K562 (cell line): ENCODE measurements at regions not wholly inside any gene's neighbourhood (a gene's known extent, or its start where the extent isn't known, plus 50 kb on each side); places are given as distances from the start of the nearest gene placed in this dataset.

Experiments
- ATAC-seq: fragments of 200-7000 bp; cut with Tn5 transposase; 3 replicates; pipeline ENCODE4 v1.9.1; 2020; ENCODE audit warnings: moderate library complexity
- BruUV-seq: library from RNA; stranded (reverse); fragments of 400-500 nt; replicated peaks from 2 replicates; lab custom pipeline; 2021; lab: Mats Ljungman, UMichigan
- CTCF ChIA-PET: fragments of 300-600 bp; formaldehyde crosslinking; extraction: SDS; loops from one replicate; lab custom pipeline; 2021; ENCODE audit warnings: low intra/inter-chr PET ratio; lab: Yijun Ruan, JAX
- POLR2A ChIA-PET: fragments of 300-600, 350-650 bp; sonication (Branson Sonifier 250); formaldehyde crosslinking; extraction: SDS; loops from one replicate; lab custom pipeline; 2021; ENCODE audit warnings: antibody characterized with exemption, inconsistent platforms; lab: Yijun Ruan, JAX
- DNase-seq, 4 experiments: peaks; one replicate each; pipeline versions ENCODE4 v3.0.0 to v3.0.0-alpha.2; 2011 to 2018; ENCODE audit warnings: low spot score in 3 of 4, mixed read lengths in 3 of 4; ENCODE audit errors: extremely low read depth in 1 of 4
- FAIRE-seq: peaks from 2 replicates; lab custom pipeline; 2011; peaks lifted over from hg19 to GRCh38; lab: Jason Lieb, UNC
- H2AFZ ChIP-seq: 2 replicates; pipeline ENCODE4 v1.6.0; 2011; ENCODE audit warnings: low read depth, low read length, control low read depth, inconsistent platforms
- H3K27ac ChIP-seq: fragments of 200-600 bp; 3 replicates; pipeline ENCODE4 v1.8.0; 2011; ENCODE audit warnings: low read depth, mild to moderate bottlenecking, control low read depth, inconsistent platforms, low read length, moderate library complexity, mixed read lengths; ENCODE audit errors: extremely low read depth
- H3K27me3 ChIP-seq, 2 experiments: fragments of 300-600 bp in 1 of 2; 2 replicates in 1 of 2; 3 replicates in 1 of 2; pipeline versions ENCODE4 v1.6.0 to v1.8.0; 2011; ENCODE audit warnings: inconsistent platforms in 2 of 2, low read length in 2 of 2, mild to moderate bottlenecking in 1 of 2, mixed read lengths in 1 of 2, moderate library complexity in 1 of 2; ENCODE audit not compliant: control insufficient read depth in 2 of 2, insufficient read depth in 2 of 2
- H3K36me3 ChIP-seq: fragments of 300-600 bp; 3 replicates; pipeline ENCODE4 v1.8.0; 2011; ENCODE audit warnings: mild to moderate bottlenecking, low read length, inconsistent platforms; ENCODE audit not compliant: control insufficient read depth, insufficient read depth
- H3K4me1 ChIP-seq, 2 experiments: fragments of 200-600 bp in 1 of 2; replicated peaks in 1 of 2; 2 replicates in 1 of 2; 3 replicates in 1 of 2; pipeline versions ENCODE4 v1.5.1 to v1.8.0; 2011; ENCODE audit warnings: inconsistent platforms in 2 of 2, low read length in 2 of 2, mild to moderate bottlenecking in 1 of 2, mixed read lengths in 1 of 2, moderate library complexity in 1 of 2; ENCODE audit not compliant: control insufficient read depth in 2 of 2, insufficient read depth in 2 of 2
- H3K4me2 ChIP-seq: 2 replicates; pipeline ENCODE4 v1.6.1; 2011; ENCODE audit warnings: low read length, control low read depth, inconsistent platforms, mixed read lengths; ENCODE audit not compliant: insufficient read depth
- H3K4me3 ChIP-seq: fragments of 200-600 bp; sonication (generic), shearing (Covaris generic); 2 replicates; pipeline ENCODE4 v1.5.1; 2016; ENCODE audit warnings: control low read depth, inconsistent platforms
- H3K79me2 ChIP-seq: fragments of 200-600 bp; 3 replicates; pipeline ENCODE4 v1.8.0; 2011; ENCODE audit warnings: low read length, inconsistent platforms; ENCODE audit not compliant: control insufficient read depth, insufficient read depth
- H3K9ac ChIP-seq, 2 experiments: 2 replicates each; pipeline versions ENCODE4 v1.6.0 to v1.6.1; 2011; ENCODE audit warnings: low read depth in 2 of 2, low read length in 2 of 2, control low read depth in 1 of 2, inconsistent platforms in 1 of 2, mild to moderate bottlenecking in 1 of 2, mixed read lengths in 1 of 2; ENCODE audit not compliant: insufficient read depth in 1 of 2
- H3K9me1 ChIP-seq: one replicate; pipeline ENCODE4 v1.6.0; 2011; ENCODE audit warnings: inconsistent platforms, mild to moderate bottlenecking, low read length, moderate library complexity; ENCODE audit not compliant: control insufficient read depth, insufficient read depth
- H3K9me3 ChIP-seq: replicated peaks from 2 replicates; pipeline ENCODE4 v1.5.1; 2011; ENCODE audit warnings: low read depth, low read length, inconsistent platforms; ENCODE audit not compliant: control insufficient read depth, insufficient read depth
- H4K20me1 ChIP-seq: replicated peaks from 2 replicates; pipeline ENCODE4 v1.6.1; 2011; ENCODE audit warnings: low read length, inconsistent platforms, mixed read lengths; ENCODE audit not compliant: control insufficient read depth, insufficient read depth
- ASH1L ChIP-seq: fragments of 450-650 bp; IDR thresholded peaks from 2 replicates; pipeline ENCODE4 v1.6.1; 2018; ENCODE audit warnings: borderline replicate concordance, mild to moderate bottlenecking, low read depth; ENCODE audit not compliant: partially characterized antibody
- CSDE1 ChIP-seq, 2 experiments: fragments of 450-650 bp; IDR thresholded peaks; 2 replicates each; pipeline ENCODE4 v1.6.1; 2016; ENCODE audit warnings: mild to moderate bottlenecking in 1 of 2
- E2F3 ChIP-seq: fragments of 250-450 bp; sonication (Bioruptor Pico); IDR thresholded peaks from 2 replicates; pipeline ENCODE4 v1.4.0; 2020; ENCODE audit warnings: mild to moderate bottlenecking
- ETV6 ChIP-seq, 3 experiments: fragments of 150-350 bp in 1 of 3; sonication (generic) in 1 of 3; formaldehyde crosslinking in 1 of 3; IDR thresholded peaks; 2 replicates each; pipeline versions ENCODE4 v1.6.1 to v1.8.0; 2014 to 2022; ENCODE audit warnings: borderline replicate concordance in 2 of 3, low read depth in 2 of 3, antibody characterized with exemption in 1 of 3, low read length in 1 of 3, mild to moderate bottlenecking in 1 of 3, missing genetic modification reagents in 1 of 3
- GATAD2A ChIP-seq: fragments of 450-650 bp; IDR thresholded peaks from 2 replicates; pipeline ENCODE4 v1.6.1; 2017
- MCM2 ChIP-seq: fragments of 450-650 bp; IDR thresholded peaks from 2 replicates; pipeline ENCODE4 v1.6.1; 2017; ENCODE audit warnings: low read depth, mild to moderate bottlenecking
- MTA3 ChIP-seq: fragments of 450-650 bp; formaldehyde crosslinking; IDR thresholded peaks from 2 replicates; pipeline ENCODE4 v1.6.1; 2017; ENCODE audit warnings: mild to moderate bottlenecking, borderline replicate concordance
- NFE2 ChIP-seq: IDR thresholded peaks from 2 replicates; pipeline ENCODE4 v1.6.1; 2014; ENCODE audit warnings: antibody characterized with exemption, low read depth
- PRPF4 ChIP-seq: fragments of 200-400 bp; formaldehyde crosslinking; IDR thresholded peaks from one replicate; pipeline ENCODE4 v1.6.1; 2017; ENCODE audit warnings: low read length, low read depth, mild to moderate bottlenecking; ENCODE audit not compliant: insufficient read depth, poor library complexity, severe bottlenecking
- RBFOX2 ChIP-seq: fragments of 200-400 bp; formaldehyde crosslinking; IDR thresholded peaks from 2 replicates; pipeline ENCODE4 v1.6.1; 2017; ENCODE audit warnings: low read depth, mild to moderate bottlenecking, low read length, moderate library complexity
- SIX5 ChIP-seq, 2 experiments: IDR thresholded peaks; 2 replicates each; pipeline ENCODE4 v1.6.1; 2011; ENCODE audit warnings: low read length in 2 of 2, borderline replicate concordance in 1 of 2, low read depth in 1 of 2, mild to moderate bottlenecking in 1 of 2, moderate library complexity in 1 of 2; ENCODE audit not compliant: insufficient read depth in 1 of 2
- SREBF2 ChIP-seq: sonication (generic); formaldehyde crosslinking; IDR thresholded peaks from 2 replicates; pipeline ENCODE4 v1.4.0; 2020; ENCODE audit warnings: mild to moderate bottlenecking, missing genetic modification reagents
- TCF7 ChIP-seq: sonication (generic); IDR thresholded peaks from 2 replicates; pipeline ENCODE4 v1.6.1; 2016; ENCODE audit warnings: antibody characterized with exemption, borderline replicate concordance
- ZNF551 ChIP-seq: fragments of 250-450 bp; sonication (Bioruptor Pico); IDR thresholded peaks from 2 replicates; pipeline ENCODE4 v1.5.0; 2021; ENCODE audit warnings: mild to moderate bottlenecking, moderate library complexity
- ZNF717 ChIP-seq: fragments of 250-450 bp; sonication (Bioruptor Pico); IDR thresholded peaks from 2 replicates; pipeline ENCODE4 v1.5.0; 2021
- WGBS: fragments of 100-300 bp; shearing (Covaris generic); methylation state at CpG from one replicate; pipeline ENCODE4 v1.1.6; 2016; ENCODE audit warnings: low coverage, mixed read lengths; ENCODE audit not compliant: insufficient coverage; ENCODE audit errors: missing lambda C conversion rate; 5-methylcytosine and 5-hydroxymethylcytosine counted together
- in situ Hi-C: fragments of 300-500 bp; cut with MboI; formaldehyde crosslinking; loops from 4 replicates; pipeline ENCODE4 v1.15.0; 2018; ENCODE audit warnings: inconsistent platforms, mixed read lengths
- intact Hi-C: fragments of 100-400 bp; cut with micrococcal nuclease; formaldehyde crosslinking; loops from 2 replicates; pipeline ENCODE4 v1.14.2; 2022
- TF ChIP-seq, protein P1 (sequence below): fragments of 250-450 bp; sonication (Bioruptor Pico); IDR thresholded peaks from 2 replicates; pipeline ENCODE4 v1.5.0; 2020; ENCODE audit warnings: mild to moderate bottlenecking, borderline replicate concordance
- TF ChIP-seq, protein P2 (sequence below): sonication (generic); IDR thresholded peaks from 2 replicates; pipeline ENCODE4 v1.6.1; 2016
- TF ChIP-seq, protein P3 (sequence below): sonication (generic); formaldehyde crosslinking; IDR thresholded peaks from 2 replicates; pipeline ENCODE4 v1.8.1; 2023; ENCODE audit warnings: mild to moderate bottlenecking, missing genetic modification reagents

DNA sequence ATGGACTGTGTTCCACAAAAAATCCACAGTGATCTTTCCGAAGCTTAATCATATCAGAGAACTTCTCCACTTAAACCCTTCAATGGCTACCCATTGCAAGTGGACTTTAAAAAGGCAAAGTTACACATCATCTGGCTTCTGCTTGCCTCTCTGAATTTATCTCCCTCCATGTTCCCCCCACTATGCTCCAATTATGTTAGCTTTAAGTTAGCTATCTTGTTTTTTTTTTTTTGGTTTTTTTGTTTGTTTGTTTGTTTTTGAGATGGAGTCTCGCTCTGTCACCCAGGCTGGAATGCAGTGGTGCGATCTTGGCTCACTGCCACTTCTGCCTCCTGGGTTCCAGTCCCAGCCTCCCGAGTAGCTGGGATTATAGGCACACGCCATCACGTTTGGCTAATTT is 166.4 kb upstream of the ADGRL2 start:
- no peaks in the 10 kb centered on the region for H4K20me1 ChIP-seq
- in situ Hi-C loops: no loop called here
- no peak overlapping the region for H3K9ac ChIP-seq
- WGBS: 3% methylated on average over 6 of the region's 6 CpGs
- no peak for DNase-seq
- H2AFZ ChIP-seq: no peak overlapping the region
- intact Hi-C loops: no loop called here
- no peak overlapping the region for H3K27ac ChIP-seq
- H3K9me1 ChIP-seq: no peaks in the 10 kb centered on the region
- no peak overlapping the region for H3K4me3 ChIP-seq
- H3K4me1 ChIP-seq: no peaks in the 10 kb centered on the region
- H3K79me2 ChIP-seq: no peaks in the 10 kb centered on the region
- no peak for FAIRE-seq
- no peak for ATAC-seq
- TF ChIP-seq ETV6 (IDR thresholded peaks at IDR 0.05; ENCODE audit: borderline replicate concordance in 1 of 2, low read depth in 2 of 2, low read length in 1 of 2): no peak
- no peak for TF ChIP-seq ETV6 (CRISPR knock-in tag; IDR thresholded peaks at IDR 0.05; ENCODE audit: borderline replicate concordance)
- no peak for TF ChIP-seq NFE2
- TF ChIP-seq ZNF717 (CRISPR knock-in tag): no peak
- no peak for TF ChIP-seq ASH1L
- TF ChIP-seq RBFOX2: no peak
- no peak for TF ChIP-seq PRPF4
- no peak for TF ChIP-seq GATAD2A
- TF ChIP-seq, protein P1, sequence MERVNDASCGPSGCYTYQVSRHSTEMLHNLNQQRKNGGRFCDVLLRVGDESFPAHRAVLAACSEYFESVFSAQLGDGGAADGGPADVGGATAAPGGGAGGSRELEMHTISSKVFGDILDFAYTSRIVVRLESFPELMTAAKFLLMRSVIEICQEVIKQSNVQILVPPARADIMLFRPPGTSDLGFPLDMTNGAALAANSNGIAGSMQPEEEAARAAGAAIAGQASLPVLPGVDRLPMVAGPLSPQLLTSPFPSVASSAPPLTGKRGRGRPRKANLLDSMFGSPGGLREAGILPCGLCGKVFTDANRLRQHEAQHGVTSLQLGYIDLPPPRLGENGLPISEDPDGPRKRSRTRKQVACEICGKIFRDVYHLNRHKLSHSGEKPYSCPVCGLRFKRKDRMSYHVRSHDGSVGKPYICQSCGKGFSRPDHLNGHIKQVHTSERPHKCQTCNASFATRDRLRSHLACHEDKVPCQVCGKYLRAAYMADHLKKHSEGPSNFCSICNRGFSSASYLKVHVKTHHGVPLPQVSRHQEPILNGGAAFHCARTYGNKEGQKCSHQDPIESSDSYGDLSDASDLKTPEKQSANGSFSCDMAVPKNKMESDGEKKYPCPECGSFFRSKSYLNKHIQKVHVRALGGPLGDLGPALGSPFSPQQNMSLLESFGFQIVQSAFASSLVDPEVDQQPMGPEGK (CRISPR knock-in tag): no peak
- no peak for TF ChIP-seq MTA3
- TF ChIP-seq SREBF2 (CRISPR knock-in tag): no peak
- no peak for TF ChIP-seq TCF7
- no peak for TF ChIP-seq MCM2
- TF ChIP-seq, protein P2, sequence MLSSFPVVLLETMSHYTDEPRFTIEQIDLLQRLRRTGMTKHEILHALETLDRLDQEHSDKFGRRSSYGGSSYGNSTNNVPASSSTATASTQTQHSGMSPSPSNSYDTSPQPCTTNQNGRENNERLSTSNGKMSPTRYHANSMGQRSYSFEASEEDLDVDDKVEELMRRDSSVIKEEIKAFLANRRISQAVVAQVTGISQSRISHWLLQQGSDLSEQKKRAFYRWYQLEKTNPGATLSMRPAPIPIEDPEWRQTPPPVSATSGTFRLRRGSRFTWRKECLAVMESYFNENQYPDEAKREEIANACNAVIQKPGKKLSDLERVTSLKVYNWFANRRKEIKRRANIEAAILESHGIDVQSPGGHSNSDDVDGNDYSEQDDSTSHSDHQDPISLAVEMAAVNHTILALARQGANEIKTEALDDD: no peak
- TF ChIP-seq CSDE1 (IDR thresholded peaks at IDR 0.05): no peak
- TF ChIP-seq E2F3 (CRISPR knock-in tag): no peak
- no peak for TF ChIP-seq SIX5 (IDR thresholded peaks at IDR 0.05; ENCODE audit: borderline replicate concordance in 1 of 2, insufficient read depth in 1 of 2, low read depth in 1 of 2, low read length in 2 of 2)
- TF ChIP-seq, protein P3, sequence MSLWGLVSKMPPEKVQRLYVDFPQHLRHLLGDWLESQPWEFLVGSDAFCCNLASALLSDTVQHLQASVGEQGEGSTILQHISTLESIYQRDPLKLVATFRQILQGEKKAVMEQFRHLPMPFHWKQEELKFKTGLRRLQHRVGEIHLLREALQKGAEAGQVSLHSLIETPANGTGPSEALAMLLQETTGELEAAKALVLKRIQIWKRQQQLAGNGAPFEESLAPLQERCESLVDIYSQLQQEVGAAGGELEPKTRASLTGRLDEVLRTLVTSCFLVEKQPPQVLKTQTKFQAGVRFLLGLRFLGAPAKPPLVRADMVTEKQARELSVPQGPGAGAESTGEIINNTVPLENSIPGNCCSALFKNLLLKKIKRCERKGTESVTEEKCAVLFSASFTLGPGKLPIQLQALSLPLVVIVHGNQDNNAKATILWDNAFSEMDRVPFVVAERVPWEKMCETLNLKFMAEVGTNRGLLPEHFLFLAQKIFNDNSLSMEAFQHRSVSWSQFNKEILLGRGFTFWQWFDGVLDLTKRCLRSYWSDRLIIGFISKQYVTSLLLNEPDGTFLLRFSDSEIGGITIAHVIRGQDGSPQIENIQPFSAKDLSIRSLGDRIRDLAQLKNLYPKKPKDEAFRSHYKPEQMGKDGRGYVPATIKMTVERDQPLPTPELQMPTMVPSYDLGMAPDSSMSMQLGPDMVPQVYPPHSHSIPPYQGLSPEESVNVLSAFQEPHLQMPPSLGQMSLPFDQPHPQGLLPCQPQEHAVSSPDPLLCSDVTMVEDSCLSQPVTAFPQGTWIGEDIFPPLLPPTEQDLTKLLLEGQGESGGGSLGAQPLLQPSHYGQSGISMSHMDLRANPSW (CRISPR knock-in tag): no peak
- no peak for TF ChIP-seq ZNF551 (CRISPR knock-in tag)
- BruUV-seq: no TSS peak
- H3K9me3 ChIP-seq: no peaks in the 10 kb centered on the region
- ChIA-PET CTCF (no interaction called here), POLR2A (no interaction called here)
- H3K27me3 ChIP-seq: no peaks in the 10 kb centered on the region
- H3K36me3 ChIP-seq: no peaks in the 10 kb centered on the region
- H3K4me2 ChIP-seq: no peak overlapping the region
